ENCODE measurements at regions not wholly inside any gene's neighbourhood (a gene's known extent, or its start where the extent isn't known, plus 50 kb on each side); places are given as distances from the start of the nearest gene placed in this dataset.

GRCh38 chr1:118615066-118615465 is 373.1 kb downstream of the TBX15 start:
- TF ChIP-seq REST (IDR thresholded peaks at IDR 0.05; ENCODE audit: insufficient read depth in 1 of 2, low read depth in 2 of 2, low read length in 2 of 2) (no peak), SIN3A (IDR thresholded peaks at IDR 0.05; ENCODE audit: borderline replicate concordance, insufficient read depth, low read length) (no peak), TAF1 (IDR thresholded peaks at IDR 0.05; ENCODE audit: borderline replicate concordance, insufficient read depth, low read length) (no peak), FOXP2 (optimal IDR thresholded peaks at IDR 0.05; ENCODE audit: borderline replicate concordance, extremely low read depth, extremely low read length, insufficient read depth) (no peak), POLR2AphosphoS5 (IDR thresholded peaks at IDR 0.05; ENCODE audit: low read depth, low read length) (no peak)

GRCh38 chr1:118589238-118589846 is 398.8 kb downstream of the TBX15 start:
- TF ChIP-seq POLR2AphosphoS5 (IDR thresholded peaks at IDR 0.05; ENCODE audit: low read depth, low read length): no peak

GRCh38 chr1:118588566-118588965 is 399.6 kb downstream of the TBX15 start:
- TF ChIP-seq TAF1 (IDR thresholded peaks at IDR 0.05; ENCODE audit: borderline replicate concordance, insufficient read depth, low read length) (no peak), FOXP2 (optimal IDR thresholded peaks at IDR 0.05; ENCODE audit: borderline replicate concordance, extremely low read depth, extremely low read length, insufficient read depth) (no peak), POLR2AphosphoS5 (IDR thresholded peaks at IDR 0.05; ENCODE audit: low read depth, low read length) (no peak), REST (IDR thresholded peaks at IDR 0.05; ENCODE audit: insufficient read depth in 1 of 2, low read depth in 2 of 2, low read length in 2 of 2) (no peak), SIN3A (IDR thresholded peaks at IDR 0.05; ENCODE audit: borderline replicate concordance, insufficient read depth, low read length) (no peak)

GRCh38 chr1:118578276-118578675 is 393.2 kb upstream of the SPAG17 start:
- no peak for TF ChIP-seq REST (IDR thresholded peaks at IDR 0.05; ENCODE audit: insufficient read depth in 1 of 2, low read depth in 2 of 2, low read length in 2 of 2)
- no peak for TF ChIP-seq FOXP2 (optimal IDR thresholded peaks at IDR 0.05; ENCODE audit: borderline replicate concordance, extremely low read depth, extremely low read length, insufficient read depth)
- TF ChIP-seq TAF1 (IDR thresholded peaks at IDR 0.05; ENCODE audit: borderline replicate concordance, insufficient read depth, low read length): no peak
- no peak for TF ChIP-seq POLR2AphosphoS5 (IDR thresholded peaks at IDR 0.05; ENCODE audit: low read depth, low read length)
- TF ChIP-seq SIN3A (IDR thresholded peaks at IDR 0.05; ENCODE audit: borderline replicate concordance, insufficient read depth, low read length): no peak

- TF ChIP-seq POLR2AphosphoS5 (IDR thresholded peaks at IDR 0.05; ENCODE audit: low read depth, low read length) (no peak), TAF1 (IDR thresholded peaks at IDR 0.05; ENCODE audit: borderline replicate concordance, insufficient read depth, low read length) (no peak), SIN3A (IDR thresholded peaks at IDR 0.05; ENCODE audit: borderline replicate concordance, insufficient read depth, low read length) (no peak), REST (IDR thresholded peaks at IDR 0.05; ENCODE audit: insufficient read depth in 1 of 2, low read depth in 2 of 2, low read length in 2 of 2) (no peak), FOXP2 (optimal IDR thresholded peaks at IDR 0.05; ENCODE audit: borderline replicate concordance, extremely low read depth, extremely low read length, insufficient read depth) (no peak)
Observed at GRCh38 chr1:118575060-118575459, 390.0 kb upstream of the SPAG17 start.
